Gastrocnemius medialis (tissue), 4 donors: ENCODE measurements at regions not wholly inside any gene's neighbourhood (a gene's known extent, or its start where the extent isn't known, plus 50 kb on each side); places are given as distances from the start of the nearest gene placed in this dataset.

ENCODE experiments used
- ATAC-seq, 2 donors: fragments of 150-250 bp; one replicate each; pipeline ENCODE4 v1.9.1; 2016
- DNase-seq, 2 donors: peaks; one replicate each; pipeline ENCODE4 v3.0.0-alpha.2; 2019
- H3K27ac ChIP-seq, 4 donors: fragments of 200-600 bp; sonication (generic); 1 replicate in 1 of 4; 2 replicates in 3 of 4; pipeline ENCODE4 v1.5.1; 2016 to 2018; ENCODE audit warnings: mild to moderate bottlenecking in 2 of 4, moderate library complexity in 1 of 4
- H3K27me3 ChIP-seq, 3 donors: fragments of 200-600 bp; sonication (generic) in 2 of 3; 1 replicate in 1 of 3; 2 replicates in 2 of 3; pipeline versions ENCODE4 v1.5.1 to v1.6.0; 2016 to 2019; ENCODE audit warnings: mild to moderate bottlenecking in 1 of 3, moderate library complexity in 1 of 3
- H3K36me3 ChIP-seq, 2 donors: fragments of 200-600 bp; sonication (generic) in 1 of 2; one replicate each; pipeline ENCODE4 v1.5.1; 2017 to 2018
- H3K4me1 ChIP-seq, 2 donors: fragments of 200-600 bp; sonication (generic) in 1 of 2; one replicate each; pipeline ENCODE4 v1.5.1; 2016 to 2017; ENCODE audit warnings: mild to moderate bottlenecking in 2 of 2
- H3K4me3 ChIP-seq, 4 donors: fragments of 200-600 bp; sonication (generic) in 3 of 4; 1 replicate in 1 of 4; 2 replicates in 3 of 4; pipeline ENCODE4 v1.5.1; 2016 to 2019; ENCODE audit warnings: mild to moderate bottlenecking in 2 of 4
- H3K9me3 ChIP-seq, 3 donors: fragments of 200-600 bp; sonication (generic) in 2 of 3; 1 replicate in 1 of 3; 2 replicates in 2 of 3; pipeline ENCODE4 v1.5.1; 2016 to 2019
- POLR2A ChIP-seq, 2 donors: fragments of 450-650 bp; IDR thresholded peaks; one replicate each; pipeline ENCODE4 v1.6.1; 2017; ENCODE audit warnings: antibody characterized with exemption in 2 of 2, mild to moderate bottlenecking in 2 of 2, moderate library complexity in 2 of 2
- in situ Hi-C, 4 donors: fragments of 200-750 bp; cut with MboI; loops; one replicate each; pipeline versions ENCODE4 v1.15.0 to v1.8.0; 2017; ENCODE audit warnings: low sequenced_read_pairs in 4 of 4
- intact Hi-C: fragments of 100-400 bp; cut with DNase I; formaldehyde crosslinking; loops from one replicate; pipeline ENCODE4 v1.15.1; 2023; ENCODE audit warnings: low total_unique reads
- TF ChIP-seq, protein P1 (sequence below), 5 experiments: fragments of 450-650 bp in 3 of 5; fragments of 200-600 bp in 2 of 5; sonication (generic) in 2 of 5; IDR thresholded peaks in 4 of 5; conservative IDR thresholded peaks in 1 of 5; 1 replicate in 4 of 5; 2 replicates in 1 of 5; pipeline ENCODE4 v1.5.1; 2016 to 2019; ENCODE audit warnings: antibody characterized with exemption in 5 of 5, mild to moderate bottlenecking in 3 of 5, moderate library complexity in 3 of 5

DNA sequence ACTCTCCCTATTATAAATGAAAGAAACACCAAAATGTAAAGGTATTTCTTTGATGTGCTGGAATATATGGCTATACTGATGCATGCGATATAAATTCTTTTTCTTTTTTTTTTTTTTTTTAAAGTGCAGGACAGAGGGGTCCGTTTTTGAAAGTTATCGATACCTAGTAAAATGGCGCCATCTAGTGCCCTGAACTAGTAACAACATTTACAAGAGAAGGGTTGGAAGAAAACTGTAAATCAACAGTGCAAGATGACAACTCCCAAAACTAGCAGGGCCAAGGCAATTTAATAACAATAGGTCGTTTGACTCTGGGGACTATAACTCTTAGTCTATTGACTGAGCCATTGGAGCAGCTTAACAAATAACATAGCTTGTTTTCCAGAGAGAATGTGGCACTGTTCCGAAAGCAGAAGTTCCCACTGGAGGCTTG, 137.7 kb downstream of the SPTSSA start:
- no peaks in the 10 kb centered on the region for H3K9me3 ChIP-seq
- H3K27me3 ChIP-seq, result no peaks in the 10 kb centered on the region
- intact Hi-C loops (loop anchor here (5.0 to 10.0 kb wide), 2 partner anchors 482 to 1750 kb away; no protein-coding TSS in a partner anchor), in situ Hi-C loops (loop anchor here in 2 of 4 donors (10.0 to 25.0 kb wide), 2 partner anchors 490 to 1737 kb away; no protein-coding TSS in a partner anchor)
- DNase-seq, result no peak
- no peak overlapping the region for H3K27ac ChIP-seq
- ATAC-seq, result no peak
- H3K4me1 ChIP-seq, result peaks cover 0 to 3% of the 10 kb centered on the region in 2 donors
- H3K36me3 ChIP-seq, result no peaks in the 10 kb centered on the region
- no peak overlapping the region for H3K4me3 ChIP-seq
- TF ChIP-seq POLR2A (IDR thresholded peaks at IDR 0.05), result no peak
- TF ChIP-seq, protein P1, sequence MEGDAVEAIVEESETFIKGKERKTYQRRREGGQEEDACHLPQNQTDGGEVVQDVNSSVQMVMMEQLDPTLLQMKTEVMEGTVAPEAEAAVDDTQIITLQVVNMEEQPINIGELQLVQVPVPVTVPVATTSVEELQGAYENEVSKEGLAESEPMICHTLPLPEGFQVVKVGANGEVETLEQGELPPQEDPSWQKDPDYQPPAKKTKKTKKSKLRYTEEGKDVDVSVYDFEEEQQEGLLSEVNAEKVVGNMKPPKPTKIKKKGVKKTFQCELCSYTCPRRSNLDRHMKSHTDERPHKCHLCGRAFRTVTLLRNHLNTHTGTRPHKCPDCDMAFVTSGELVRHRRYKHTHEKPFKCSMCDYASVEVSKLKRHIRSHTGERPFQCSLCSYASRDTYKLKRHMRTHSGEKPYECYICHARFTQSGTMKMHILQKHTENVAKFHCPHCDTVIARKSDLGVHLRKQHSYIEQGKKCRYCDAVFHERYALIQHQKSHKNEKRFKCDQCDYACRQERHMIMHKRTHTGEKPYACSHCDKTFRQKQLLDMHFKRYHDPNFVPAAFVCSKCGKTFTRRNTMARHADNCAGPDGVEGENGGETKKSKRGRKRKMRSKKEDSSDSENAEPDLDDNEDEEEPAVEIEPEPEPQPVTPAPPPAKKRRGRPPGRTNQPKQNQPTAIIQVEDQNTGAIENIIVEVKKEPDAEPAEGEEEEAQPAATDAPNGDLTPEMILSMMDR (IDR thresholded peaks at IDR 0.05 in 4 of 5, conservative IDR thresholded peaks at IDR 0.05 in 1 of 5), result peak; percentile 23 to 71 (median 46)

DNA sequence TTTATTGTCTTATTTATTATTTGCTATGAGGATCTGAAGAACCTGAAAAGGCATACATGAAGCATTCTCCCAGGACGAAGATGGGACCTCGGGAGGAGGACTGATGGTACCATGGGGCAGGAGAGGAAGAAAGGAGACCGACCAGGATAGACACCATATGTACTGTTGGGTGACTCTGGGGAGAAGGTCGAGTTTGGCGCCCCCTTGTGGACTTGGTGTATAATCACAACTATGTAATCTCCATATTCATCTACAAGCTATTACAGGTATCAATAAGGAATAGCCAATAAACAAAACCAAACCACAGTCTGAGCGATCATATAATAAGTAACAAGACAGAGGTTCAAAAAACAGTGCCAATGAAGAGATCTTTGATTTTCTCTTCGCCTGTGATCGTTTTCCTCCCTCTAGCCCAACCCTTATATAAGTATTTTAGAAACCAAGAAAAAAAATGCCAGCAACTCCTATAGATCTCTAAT, 139.1 kb downstream of the SPTSSA start:
- intact Hi-C loops (loop anchor here (5.0 to 10.0 kb wide), 2 partner anchors 481 to 1748 kb away; no protein-coding TSS in a partner anchor), in situ Hi-C loops (loop anchor here in 2 of 4 donors (10.0 to 25.0 kb wide), 2 partner anchors 488 to 1736 kb away; no protein-coding TSS in a partner anchor)
- Histone ChIP-seq H3K36me3 (no peaks in the 10 kb centered on the region), H3K27ac (no peak overlapping the region), H3K4me3 (no peak overlapping the region), H3K9me3 (no peaks in the 10 kb centered on the region), H3K27me3 (no peaks in the 10 kb centered on the region), H3K4me1 (peaks cover 0 to 3% of the 10 kb centered on the region in 2 donors)
- peak in 1 of 2 donors; percentile 21 for DNase-seq
- ATAC-seq, result peak in 1 of 2 donors; percentile 72
- no peak for TF ChIP-seq POLR2A (IDR thresholded peaks at IDR 0.05)
- TF ChIP-seq, protein P1 (IDR thresholded peaks at IDR 0.05 in 4 of 5, conservative IDR thresholded peaks at IDR 0.05 in 1 of 5), result peak; percentile 29 to 74 (median 54)

DNA sequence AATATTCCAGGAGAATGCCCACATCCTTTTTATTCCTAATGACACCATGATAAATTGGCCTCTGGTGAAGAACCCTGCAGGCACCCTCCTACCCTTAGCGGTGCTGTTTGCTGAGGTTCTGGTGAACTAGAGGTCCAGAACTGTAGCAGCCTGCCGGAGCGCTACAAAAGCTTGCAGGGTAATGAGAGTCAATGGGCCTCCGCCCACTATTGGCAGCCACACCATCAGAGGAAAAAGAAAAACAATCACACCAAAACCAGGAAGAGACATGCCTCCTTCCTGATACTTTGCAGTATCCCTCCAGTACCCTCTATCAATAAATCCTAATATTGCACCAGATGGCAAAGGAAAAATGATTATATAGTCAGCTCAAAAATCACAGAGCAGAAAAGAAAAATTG, 142.9 kb downstream of the SPTSSA start:
- no peak for ATAC-seq
- H3K9me3 ChIP-seq, result no peaks in the 10 kb centered on the region
- TF ChIP-seq, protein P1 (IDR thresholded peaks at IDR 0.05 in 4 of 5, conservative IDR thresholded peaks at IDR 0.05 in 1 of 5), result no peak
- TF ChIP-seq POLR2A (IDR thresholded peaks at IDR 0.05), result no peak
- H3K27ac ChIP-seq, result no peak overlapping the region
- H3K4me1 ChIP-seq, result peaks cover 0 to 1% of the 10 kb centered on the region in 2 donors
- in situ Hi-C loops (loop anchor here in 1 of 4 donors (10.0 to 25.0 kb wide), 2 partner anchors 474 to 1732 kb away; no protein-coding TSS in a partner anchor), intact Hi-C loops (no loop called here)
- DNase-seq, result no peak
- H3K36me3 ChIP-seq, result no peaks in the 10 kb centered on the region
- no peaks in the 10 kb centered on the region for H3K27me3 ChIP-seq
- no peak overlapping the region for H3K4me3 ChIP-seq

DNA sequence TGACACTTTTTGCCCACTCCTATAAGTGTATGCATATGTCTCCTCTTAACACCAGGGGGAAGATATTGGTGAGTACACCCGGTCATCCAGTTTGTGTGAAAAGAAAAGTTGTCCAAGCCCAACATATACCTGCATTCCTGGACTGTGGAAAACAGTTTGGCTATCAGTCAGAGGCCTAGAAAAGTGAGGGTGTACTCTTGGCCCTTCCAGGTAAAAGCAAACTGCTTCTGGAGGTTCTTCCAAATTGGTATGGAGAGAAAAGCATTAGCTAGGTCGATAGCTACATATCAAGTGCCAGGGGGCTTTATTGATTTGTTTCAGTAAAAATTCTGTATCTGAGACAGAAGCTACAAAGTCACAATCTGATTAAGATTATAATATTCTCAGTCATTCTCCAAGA, 144.0 kb downstream of the SPTSSA start:
- in situ Hi-C loops, result loop anchor here in 1 of 4 donors (10.0 to 25.0 kb wide), 2 partner anchors 473 to 1731 kb away; no protein-coding TSS in a partner anchor
- Histone ChIP-seq H3K27me3 (no peaks in the 10 kb centered on the region), H3K9me3 (no peaks in the 10 kb centered on the region), H3K4me1 (no peaks in the 10 kb centered on the region), H3K36me3 (no peaks in the 10 kb centered on the region), H3K27ac (no peak overlapping the region), H3K4me3 (no peak overlapping the region)
- DNase-seq (no peak), ATAC-seq (no peak)
- no peak for TF ChIP-seq POLR2A (IDR thresholded peaks at IDR 0.05)
- TF ChIP-seq, protein P1 (IDR thresholded peaks at IDR 0.05 in 4 of 5, conservative IDR thresholded peaks at IDR 0.05 in 1 of 5), result no peak
- intact Hi-C loops, result no loop called here
